HG03565 (cell line): ENCODE measurements at regions not wholly inside any gene's neighbourhood (a gene's known extent, or its start where the extent isn't known, plus 50 kb on each side); places are given as distances from the start of the nearest gene placed in this dataset.

ENCODE experiments used
- ATAC-seq: cut with Tn5 transposase; IDR thresholded peaks from one replicate; pipeline ENCODE4 v1.9.1; 2021; ENCODE audit warnings: mild to moderate bottlenecking, moderate library complexity; ENCODE audit not compliant: unreplicated experiment

GRCh38 chr4:155616117-155616516, 50.5 kb upstream of the GUCY1A1 start:
- no peak for ATAC-seq

GRCh38 chr4:155615081-155615887, 51.4 kb upstream of the GUCY1A1 start:
- ATAC-seq, result no peak

- ATAC-seq, result no peak
Measured at GRCh38 chr4:155614111-155614762, 52.4 kb upstream of the GUCY1A1 start.

DNA sequence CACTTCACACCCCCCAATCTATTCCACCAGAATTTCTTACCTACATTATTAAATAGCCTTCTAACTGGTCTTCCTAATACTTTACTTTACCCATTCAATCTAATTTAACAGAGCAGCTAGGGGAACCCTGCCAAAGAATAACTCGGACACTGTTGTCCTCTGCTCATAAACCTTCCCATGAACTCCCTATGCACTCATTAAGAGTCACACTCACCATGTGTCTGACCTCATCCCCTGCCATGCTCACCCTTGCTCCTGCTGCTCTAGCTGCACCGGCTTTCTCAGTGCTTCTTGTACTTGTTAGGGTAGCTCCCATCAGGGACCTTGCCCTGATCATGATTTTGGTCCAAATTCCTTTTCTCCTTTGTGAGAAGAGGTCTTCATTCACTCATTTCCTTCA, 54.6 kb upstream of the GUCY1A1 start:
- no peak for ATAC-seq

DNA sequence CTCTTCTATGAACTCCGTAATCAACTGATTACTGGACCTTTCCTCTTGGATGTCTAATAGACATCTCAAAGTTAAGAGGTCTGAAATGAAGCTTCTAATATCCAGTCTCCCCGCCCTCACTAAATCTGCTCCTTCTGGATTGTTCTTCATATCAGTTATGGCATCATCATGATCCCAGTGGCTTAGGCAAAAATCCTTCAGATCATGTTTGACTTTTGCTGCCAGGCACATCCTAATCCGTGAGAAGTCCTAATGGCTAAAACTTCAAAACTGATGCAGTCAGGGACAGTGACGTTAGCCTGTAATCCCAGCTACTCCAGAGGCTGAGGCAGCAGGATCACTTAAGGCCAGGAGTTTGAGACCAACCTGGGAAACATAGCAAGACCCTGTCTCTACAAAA, 55.1 kb upstream of the GUCY1A1 start:
- no peak for ATAC-seq

DNA sequence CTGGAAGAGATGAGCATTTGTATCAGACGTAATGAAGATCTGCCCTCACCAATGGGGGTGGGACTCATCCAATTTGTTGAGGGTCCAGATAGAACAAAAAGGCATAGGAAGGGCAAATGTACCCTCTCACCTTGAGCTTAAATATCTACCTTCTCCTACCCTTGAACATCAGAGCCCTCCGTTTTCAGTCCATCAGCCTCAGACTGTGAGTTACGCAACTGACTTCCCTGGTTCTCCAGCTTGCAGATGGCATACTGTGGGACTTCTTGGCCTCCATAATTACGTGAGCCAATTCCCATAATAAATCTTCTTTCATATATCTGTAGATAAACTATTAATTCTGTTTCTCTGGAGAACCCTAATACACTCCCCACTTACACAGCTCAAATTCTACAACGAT, 56.5 kb upstream of the GUCY1A1 start:
- no peak for ATAC-seq

DNA sequence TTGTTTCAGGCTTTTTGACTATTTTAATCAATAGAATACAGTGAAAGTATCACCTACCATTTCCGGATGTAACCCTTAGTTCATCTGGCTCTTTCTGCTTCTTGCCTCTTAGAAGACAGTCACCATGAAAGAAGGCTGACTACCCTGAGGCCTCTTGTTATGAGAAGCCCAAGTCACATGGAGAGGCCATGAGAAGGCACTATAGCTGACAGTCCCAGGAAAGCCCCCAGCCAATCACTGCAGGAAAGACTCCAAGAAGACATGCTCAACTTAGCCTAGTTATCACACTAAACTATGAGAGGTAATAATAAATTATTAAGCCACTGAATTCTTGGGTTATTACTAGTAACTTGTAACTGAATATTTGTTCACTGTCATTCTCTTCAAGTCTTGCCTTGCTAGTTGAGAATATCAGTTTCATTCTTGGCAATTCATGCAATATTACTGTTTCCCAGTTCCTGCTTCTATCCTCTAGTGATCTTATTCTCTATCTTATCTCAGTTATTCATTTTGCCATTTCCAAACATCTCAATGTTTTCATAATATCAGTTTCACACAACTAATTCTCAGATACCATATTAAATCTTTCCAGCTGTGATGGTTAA, 57.1 kb upstream of the GUCY1A1 start:
- peak; percentile 56 for ATAC-seq

DNA sequence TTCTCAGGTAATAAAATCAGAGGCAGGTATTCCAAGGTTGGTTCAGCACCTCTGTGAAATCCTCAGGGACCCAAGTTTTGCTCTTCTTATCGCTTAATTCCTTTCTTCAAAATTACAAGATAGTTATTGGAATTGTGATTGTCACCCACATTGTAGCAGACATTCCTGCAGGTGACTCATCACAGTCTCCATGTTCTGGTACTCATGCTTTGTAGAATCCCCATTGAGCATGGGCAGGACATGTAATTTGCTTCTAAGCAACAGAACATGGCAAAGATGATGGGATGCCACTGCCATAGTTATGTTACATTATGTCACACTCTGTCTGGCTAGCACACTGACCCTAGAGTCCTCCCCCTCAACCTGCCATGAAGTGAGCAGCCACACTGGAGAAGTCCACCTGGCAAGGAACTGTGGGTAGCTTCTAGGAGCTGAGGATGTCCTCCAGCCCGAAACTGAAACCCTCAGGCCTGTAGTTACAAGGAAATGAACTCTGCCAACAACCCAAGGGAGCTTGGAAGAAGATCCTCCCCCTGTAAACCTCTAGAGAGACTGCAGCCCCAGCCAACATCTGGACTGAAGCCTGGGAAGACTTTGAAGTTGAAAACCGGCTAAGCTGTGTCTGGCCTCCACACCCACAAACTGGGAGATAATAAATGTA, 58.3 kb upstream of the GUCY1A1 start:
- no peak for ATAC-seq

GRCh38 chr4:155607481-155607880, 59.2 kb upstream of the GUCY1A1 start:
- ATAC-seq, result no peak

DNA sequence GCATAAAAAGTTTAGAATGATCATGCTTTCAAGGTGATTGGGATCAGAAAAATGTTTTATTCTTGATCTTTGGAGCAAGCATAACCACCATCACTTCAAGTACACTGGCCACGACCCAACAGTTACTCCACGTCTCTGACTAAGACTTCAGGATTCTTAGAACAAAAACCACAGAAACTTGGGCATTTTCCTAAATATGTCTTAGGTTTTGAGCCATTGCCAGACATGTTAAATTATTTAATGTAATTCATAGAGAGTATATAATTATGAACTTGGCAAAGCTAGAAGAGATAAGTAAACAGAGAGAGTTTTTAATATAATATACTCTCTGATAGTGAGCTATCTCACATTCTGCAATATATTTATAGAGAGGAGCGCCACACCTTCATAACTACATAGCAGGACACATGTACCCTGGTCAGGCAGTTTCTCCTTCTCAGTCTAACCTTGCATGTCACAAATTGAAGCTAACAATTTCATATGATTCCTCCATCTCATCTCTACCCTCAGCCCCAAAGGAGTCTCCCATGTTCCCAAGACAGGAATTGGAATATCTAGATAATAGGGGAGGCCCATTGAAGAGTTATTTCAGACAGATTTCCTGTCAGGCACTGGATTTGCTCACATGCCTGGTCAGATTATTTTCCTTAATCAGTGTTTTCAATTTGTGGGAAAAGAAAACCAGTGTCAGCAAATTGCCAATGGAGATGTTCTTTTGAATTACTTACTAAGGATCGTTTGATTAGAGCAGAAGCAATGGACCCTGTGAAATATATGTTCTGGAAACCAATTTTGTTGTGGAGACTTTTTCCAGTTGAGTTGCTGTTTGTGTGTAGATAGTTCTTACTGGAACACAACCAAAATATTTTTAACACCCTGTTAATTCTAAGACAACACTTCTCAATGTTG, 61.7 kb upstream of the GUCY1A1 start:
- ATAC-seq, result no peak

- no peak for ATAC-seq
Measured at GRCh38 chr4:155603360-155603891, 63.2 kb upstream of the GUCY1A1 start.

- ATAC-seq, result no peak
Measured at GRCh38 chr4:155602351-155603140, 64.1 kb upstream of the GUCY1A1 start.

DNA sequence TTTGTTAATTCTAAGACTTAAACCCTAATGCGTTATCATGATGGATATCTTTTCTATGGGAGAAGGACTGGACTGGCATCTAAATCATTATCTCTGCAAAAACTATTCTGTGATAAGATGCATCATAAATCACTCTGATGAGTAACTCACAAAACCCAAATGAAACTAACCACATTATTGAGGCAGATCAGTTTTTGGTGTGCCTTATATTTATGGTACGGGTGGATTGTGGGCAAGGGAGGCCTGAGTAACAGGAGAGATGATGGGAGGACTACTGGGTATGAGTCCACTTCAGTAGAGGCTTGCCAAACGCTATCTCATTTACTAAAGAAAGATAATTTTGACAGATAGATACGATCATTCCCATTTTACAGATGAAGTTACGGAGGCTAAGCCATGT, 66.4 kb upstream of the GUCY1A1 start:
- no peak for ATAC-seq

DNA sequence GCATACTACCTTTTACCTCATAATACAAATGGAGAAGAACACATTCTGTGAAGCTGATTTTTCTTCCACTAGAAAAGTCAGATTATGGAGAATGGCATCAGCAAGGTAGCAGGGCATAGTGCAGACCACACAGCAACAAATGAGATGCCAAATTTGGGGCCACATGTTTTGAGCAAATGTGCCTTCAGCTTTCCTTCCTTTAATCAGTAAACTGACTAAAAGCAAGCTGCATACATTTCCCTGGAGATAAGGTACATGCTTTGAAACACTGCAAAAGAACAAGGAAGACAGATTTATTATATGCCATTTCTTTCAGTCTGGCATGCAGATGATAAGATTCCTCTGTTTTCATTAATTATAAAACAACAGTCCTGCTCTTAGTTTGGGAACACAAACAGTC, 67.1 kb upstream of the GUCY1A1 start:
- ATAC-seq, result no peak

GRCh38 chr4:155599085-155599484, 67.6 kb upstream of the GUCY1A1 start:
- ATAC-seq, result no peak

DNA sequence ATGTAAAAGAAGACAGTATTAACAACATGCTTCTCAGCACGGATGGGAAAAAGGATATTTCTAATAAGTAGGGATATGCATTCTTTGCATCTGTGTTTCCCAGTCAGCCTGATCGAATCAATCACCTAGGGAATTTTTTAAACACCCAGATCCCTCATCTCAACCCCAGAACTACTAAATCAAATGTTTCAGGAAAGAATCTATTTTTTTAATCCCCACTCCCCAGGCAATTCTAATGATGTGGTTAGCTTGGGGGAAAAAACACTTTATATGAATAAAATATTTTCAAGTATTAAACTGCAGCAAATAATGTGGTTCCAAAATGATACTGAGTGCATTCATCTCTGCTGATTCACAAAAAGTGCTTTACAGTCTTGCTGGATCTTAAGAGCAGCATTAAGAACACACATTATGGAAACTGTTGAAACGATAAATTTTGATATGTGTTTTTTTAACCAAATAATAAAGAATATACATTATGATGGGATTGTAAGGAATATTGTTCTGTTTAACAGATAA, 68.7 kb upstream of the GUCY1A1 start:
- ATAC-seq, result no peak

GRCh38 chr4:155597281-155597680, 69.4 kb upstream of the GUCY1A1 start:
- no peak for ATAC-seq

GRCh38 chr4:155593793-155594192, 72.9 kb upstream of the GUCY1A1 start:
- ATAC-seq, result no peak

DNA sequence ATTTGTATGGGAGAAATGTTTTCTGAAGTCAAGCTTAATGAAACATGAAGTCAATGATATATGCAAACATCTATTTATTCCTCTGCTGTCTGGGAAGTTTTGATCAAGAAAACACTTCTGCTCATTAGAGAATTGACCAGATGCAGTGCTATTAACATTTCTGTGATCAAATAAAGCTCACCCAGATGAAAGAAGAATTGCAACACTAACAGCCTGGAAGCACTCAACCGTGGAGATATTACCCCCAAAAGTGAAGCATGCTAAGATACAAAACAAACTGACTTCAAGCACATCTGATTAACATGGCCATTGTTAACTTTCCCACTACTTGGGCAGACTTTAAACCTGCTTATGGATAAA, 73.7 kb upstream of the GUCY1A1 start:
- ATAC-seq, result no peak
